Stomach (tissue), 4 donors: ENCODE measurements at regions not wholly inside any gene's neighbourhood (a gene's known extent, or its start where the extent isn't known, plus 50 kb on each side); places are given as distances from the start of the nearest gene placed in this dataset.

ENCODE experiments used
- EP300 ChIP-seq: sonication (generic); formaldehyde crosslinking; IDR thresholded peaks from one replicate; pipeline ENCODE4 v1.6.1; 2017; ENCODE audit warnings: antibody characterized with exemption
- POLR2A ChIP-seq, 4 donors: fragments of 450-650 bp; IDR thresholded peaks; one replicate each; pipeline ENCODE4 v1.6.1; 2016; ENCODE audit warnings: antibody characterized with exemption in 4 of 4, control low read depth in 2 of 4, mild to moderate bottlenecking in 1 of 4, moderate library complexity in 1 of 4
- POLR2AphosphoS5 ChIP-seq, 3 donors: sonication (generic); formaldehyde crosslinking; IDR thresholded peaks; one replicate each; pipeline ENCODE4 v1.6.1; 2016; ENCODE audit warnings: antibody characterized with exemption in 3 of 3

- TF ChIP-seq POLR2AphosphoS5 (IDR thresholded peaks at IDR 0.05) (no peak), EP300 (no peak), POLR2A (IDR thresholded peaks at IDR 0.05) (no peak)
Observed at GRCh38 chr2:163441603-163442002, 294.2 kb downstream of the FIGN start.
